NCI-H187 treated with DMSO at 0.1 percent for 48 hours (cell line): ENCODE measurements at regions not wholly inside any gene's neighbourhood (a gene's known extent, or its start where the extent isn't known, plus 50 kb on each side); places are given as distances from the start of the nearest gene placed in this dataset.

Experiments
- DNase-seq: peaks from one replicate; lab custom pipeline; 2025; lab: John Stamatoyannopoulos, UW

GRCh38 chr2:45255563-45255962, 246.3 kb upstream of the SIX2 start:
- DNase-seq = no peak

DNA sequence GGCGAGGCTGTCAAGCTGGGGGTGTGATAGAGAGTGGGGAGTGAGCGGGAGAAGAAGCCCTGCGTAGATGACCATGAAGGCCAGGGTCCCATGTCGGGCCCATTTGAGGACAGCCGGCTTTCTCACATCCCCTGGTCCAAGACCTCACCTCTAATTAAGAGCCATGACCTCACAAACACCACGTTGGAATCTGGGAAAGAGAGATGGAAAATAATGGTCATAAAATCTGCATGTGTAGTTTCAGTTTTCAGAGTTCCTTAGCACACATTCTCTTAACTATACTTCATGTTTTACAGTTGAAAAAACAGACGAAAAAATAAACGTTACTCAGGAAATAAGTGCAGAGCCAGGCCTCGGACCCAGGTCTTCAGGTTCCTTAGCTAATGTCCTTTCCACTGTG, 244.8 kb upstream of the SIX2 start:
- DNase-seq = no peak

GRCh38 chr2:45253151-45253550, 243.9 kb upstream of the SIX2 start:
- DNase-seq = no peak

- no peak for DNase-seq
Measured at GRCh38 chr2:45250176-45250575, 240.9 kb upstream of the SIX2 start.

DNA sequence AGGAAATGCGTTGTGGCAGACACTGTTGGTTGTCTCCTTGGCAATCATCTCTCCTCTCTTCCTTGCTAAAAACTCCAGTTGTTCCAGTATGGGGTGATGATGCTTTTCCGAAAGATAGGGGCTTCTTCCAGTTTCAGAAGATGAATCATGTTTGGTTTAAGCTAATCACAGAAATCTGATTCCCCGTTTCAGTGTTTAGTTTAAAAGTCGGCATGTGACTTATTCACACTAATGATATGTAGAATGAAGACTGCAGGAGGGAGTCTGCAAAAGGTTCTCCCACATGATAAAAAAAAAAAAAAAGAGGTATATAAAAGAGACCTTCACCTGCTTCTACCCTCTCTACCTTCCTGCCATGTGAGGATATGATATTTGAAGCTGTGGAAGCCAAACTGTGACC, 239.0 kb upstream of the SIX2 start:
- DNase-seq = no peak

DNA sequence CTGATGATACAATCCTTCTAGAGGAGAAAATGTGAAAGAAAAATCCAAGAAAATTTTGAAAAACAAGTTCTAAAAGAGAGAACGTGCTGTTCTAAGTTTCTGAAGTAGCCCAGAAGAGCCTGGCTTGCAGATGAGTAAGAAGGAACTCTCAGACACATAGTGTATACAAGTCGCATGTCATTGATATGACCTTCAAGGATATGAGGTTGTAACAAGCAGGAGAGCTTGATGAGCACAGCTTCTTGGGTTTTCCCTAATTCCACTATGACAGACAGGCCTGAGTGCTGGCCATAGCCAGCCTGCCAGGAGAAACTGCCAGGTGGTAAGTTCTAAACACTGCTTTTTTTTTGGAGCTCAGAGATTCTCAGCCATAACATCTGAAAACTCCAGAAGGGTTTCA, 235.7 kb upstream of the SIX2 start:
- no peak for DNase-seq

GRCh38 chr2:45242161-45242741, 233.0 kb upstream of the SIX2 start:
- DNase-seq = no peak

- DNase-seq = no peak
Measured at GRCh38 chr2:45241061-45241561, 231.9 kb upstream of the SIX2 start.

GRCh38 chr2:45237850-45238542, 228.7 kb upstream of the SIX2 start:
- DNase-seq = no peak

DNA sequence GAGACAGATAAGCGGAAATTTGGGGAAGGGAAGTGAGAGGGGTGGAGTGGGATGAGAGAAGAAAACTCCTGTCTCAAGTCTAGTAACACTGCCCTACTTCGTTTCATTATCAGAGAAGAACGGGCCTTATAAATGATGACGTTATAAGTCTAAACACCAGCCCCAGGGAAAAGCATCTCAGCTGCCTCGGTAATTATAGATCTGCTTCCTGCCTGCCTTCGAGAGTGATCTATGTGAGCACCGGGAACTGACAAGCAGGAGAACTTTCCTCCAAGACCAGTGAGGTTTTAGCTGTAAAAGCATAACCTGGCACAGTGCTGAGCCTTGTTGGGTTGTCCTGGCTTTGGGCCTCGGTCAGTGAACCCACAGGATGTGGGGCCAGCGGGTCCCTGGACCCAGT, 227.9 kb upstream of the SIX2 start:
- no peak for DNase-seq

DNA sequence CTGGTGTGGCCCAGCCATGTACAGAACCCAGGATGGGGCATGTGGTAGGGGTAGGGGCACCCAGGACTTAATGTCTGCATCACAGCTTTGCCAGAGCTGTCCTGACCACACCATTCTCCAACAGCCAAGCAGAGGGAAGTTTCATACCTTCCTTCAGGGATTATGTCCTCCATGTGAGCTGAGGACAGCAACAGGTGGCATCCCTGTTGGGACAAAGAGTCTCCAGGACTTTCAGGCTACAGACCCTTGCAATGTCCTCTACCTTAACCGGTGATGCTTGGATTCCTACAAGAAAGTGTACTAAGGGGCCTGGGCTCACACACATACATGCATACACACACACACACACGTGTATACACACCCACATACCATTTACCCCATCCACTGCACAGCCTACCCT, 227.0 kb upstream of the SIX2 start:
- DNase-seq = no peak

DNA sequence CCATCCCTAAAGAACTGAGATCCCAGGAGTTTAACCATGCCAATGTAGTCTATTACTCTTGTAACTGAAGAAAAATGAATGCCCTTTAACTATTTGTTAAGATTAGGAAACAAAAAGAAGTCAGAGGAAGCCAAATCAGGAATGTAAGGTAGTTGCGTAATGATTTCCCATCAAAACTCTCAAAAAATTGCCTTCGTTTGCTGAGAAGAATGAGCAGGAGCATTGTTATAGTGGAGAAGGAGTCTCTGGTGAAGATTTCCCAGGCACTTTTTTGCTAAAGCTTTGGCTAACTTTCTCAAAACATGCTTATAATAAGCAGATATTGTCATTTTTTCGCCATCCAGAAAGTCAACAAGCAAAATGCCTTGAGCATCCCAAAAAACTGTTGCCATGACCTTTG, 224.0 kb upstream of the SIX2 start:
- no peak for DNase-seq

- DNase-seq = no peak
Measured at GRCh38 chr2:45232818-45233217, 223.6 kb upstream of the SIX2 start.

DNA sequence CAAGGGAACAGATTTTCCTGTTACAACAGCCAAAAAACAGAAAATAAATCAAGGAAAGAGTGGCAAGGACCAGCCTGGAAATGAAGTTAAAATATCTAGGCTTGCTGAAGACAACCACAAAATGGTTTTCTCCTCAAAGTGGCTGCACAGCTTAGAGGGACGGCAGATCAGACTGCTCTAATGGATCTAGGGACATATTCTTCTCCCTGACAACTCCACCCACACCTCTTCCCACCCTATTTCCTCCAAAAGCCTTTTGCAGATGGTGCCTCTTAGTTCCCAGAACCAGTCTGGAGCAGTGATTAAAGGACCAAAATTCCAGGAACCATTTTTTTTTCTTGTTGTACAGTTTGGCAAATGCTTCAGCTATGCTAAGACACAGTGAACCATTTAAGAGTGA, 220.2 kb upstream of the SIX2 start:
- DNase-seq = no peak

GRCh38 chr2:45227347-45227746, 218.1 kb upstream of the SIX2 start:
- DNase-seq = no peak

DNA sequence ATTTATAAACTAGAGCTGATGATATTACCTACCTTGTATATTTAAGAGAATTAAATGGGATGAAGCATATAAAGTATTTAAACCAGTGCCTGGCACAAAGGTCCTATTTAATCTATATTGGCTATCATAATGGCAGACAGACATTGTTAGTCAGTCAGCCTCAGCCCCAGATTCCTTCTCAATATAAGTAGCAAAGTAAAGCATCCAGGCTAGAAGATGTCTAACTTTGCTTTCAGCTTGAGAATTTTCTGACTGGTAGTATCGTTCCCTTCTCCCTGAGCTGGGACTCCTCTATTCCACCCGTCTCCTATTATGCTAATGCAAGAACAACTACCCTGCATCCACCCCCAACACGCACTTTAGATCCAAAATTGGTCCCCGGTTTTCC, 215.7 kb upstream of the SIX2 start:
- no peak for DNase-seq

- no peak for DNase-seq
Measured at GRCh38 chr2:45224321-45224992, 215.2 kb upstream of the SIX2 start.

- DNase-seq = no peak
Measured at GRCh38 chr2:45223531-45223930, 214.3 kb upstream of the SIX2 start.

DNA sequence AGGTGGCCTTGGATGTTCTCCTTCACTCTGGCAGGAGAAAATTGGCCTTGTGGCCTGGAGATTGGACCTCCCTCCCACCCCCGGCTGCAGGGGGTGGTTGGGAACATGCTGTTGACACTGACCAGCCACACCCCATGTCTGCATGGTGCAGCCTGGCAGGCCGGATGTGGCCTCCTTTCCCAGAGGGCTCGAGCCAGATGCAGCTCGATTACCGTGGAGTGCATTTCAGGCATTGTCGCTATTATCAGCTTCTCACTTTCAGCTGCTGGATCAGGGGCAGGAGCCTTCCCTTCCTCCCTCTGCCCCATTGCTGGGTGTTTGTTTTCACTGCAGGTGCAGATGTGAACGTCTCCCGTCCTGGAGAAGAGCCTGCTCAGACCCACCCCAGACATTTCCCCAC, 211.0 kb upstream of the SIX2 start:
- DNase-seq = no peak

- DNase-seq = no peak
Measured at GRCh38 chr2:45218931-45219339, 209.7 kb upstream of the SIX2 start.

GRCh38 chr2:45218297-45218696, 209.0 kb upstream of the SIX2 start:
- DNase-seq = no peak

GRCh38 chr2:45216118-45216517, 206.9 kb upstream of the SIX2 start:
- DNase-seq = no peak

DNA sequence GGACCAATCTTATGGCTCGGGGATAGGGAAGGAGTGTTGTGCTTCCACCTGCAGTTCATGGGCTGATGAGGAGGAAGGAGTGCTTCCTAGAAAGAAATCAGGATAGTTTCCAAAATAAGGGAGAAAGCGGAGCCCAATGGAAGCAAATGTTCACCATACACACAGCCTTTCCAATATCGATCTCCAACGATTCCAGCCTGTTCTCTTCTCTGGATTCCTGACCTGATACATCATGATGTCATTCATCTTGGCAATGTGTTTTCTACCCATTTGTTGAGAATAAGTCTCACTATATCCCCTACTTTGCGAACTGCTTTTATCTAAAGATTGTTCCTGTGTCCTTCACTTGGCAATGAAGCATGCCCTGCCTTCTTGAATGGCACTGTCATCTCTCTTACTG, 205.3 kb upstream of the SIX2 start:
- no peak for DNase-seq
